ENCODE measurements at regions not wholly inside any gene's neighbourhood (a gene's known extent, or its start where the extent isn't known, plus 50 kb on each side); places are given as distances from the start of the nearest gene placed in this dataset.

- TF ChIP-seq CTCF (conservative IDR thresholded peaks at IDR 0.05; ENCODE audit: low read depth, low read length) (no peak), EZH2 (IDR thresholded peaks at IDR 0.05; ENCODE audit: borderline replicate concordance, low read depth, low read length, poor library complexity, severe bottlenecking) (no peak)
- intact Hi-C loops (cut with micrococcal nuclease; ENCODE audit: unreplicated experiment), result no loop called here
- Histone ChIP-seq H3K4me1 (ENCODE audit: insufficient read depth, low read length, poor library complexity, severe bottlenecking) (no peaks in the 10 kb centered on the region), H3K4me3 (ENCODE audit: low read depth, low read length, poor library complexity, severe bottlenecking) (no peak overlapping the region), H3K27me3 (replicated peaks; ENCODE audit: insufficient read depth, low read depth, low read length, poor library complexity) (peaks cover 11% of the 10 kb centered on the region), H3K27ac (ENCODE audit: low read depth, low read length, poor library complexity, severe bottlenecking) (no peak overlapping the region), H3K36me3 (ENCODE audit: insufficient read depth, low read length, poor library complexity, severe bottlenecking) (no peaks in the 10 kb centered on the region), H3K9me3 (ENCODE audit: low read depth, low read length, poor library complexity, severe bottlenecking) (no peaks in the 10 kb centered on the region)
- no peak for DNase-seq (ENCODE audit: low spot score)
- POLR2A ChIA-PET (ENCODE audit: low non-redundant PET), result no interaction called here
- CTCF ChIA-PET, result no interaction called here
- no TSS peak for BruUV-seq (replicated peaks)
Observed at GRCh38 chr2:172358691-172359556, 68.5 kb upstream of the ITGA6 start.

DNA sequence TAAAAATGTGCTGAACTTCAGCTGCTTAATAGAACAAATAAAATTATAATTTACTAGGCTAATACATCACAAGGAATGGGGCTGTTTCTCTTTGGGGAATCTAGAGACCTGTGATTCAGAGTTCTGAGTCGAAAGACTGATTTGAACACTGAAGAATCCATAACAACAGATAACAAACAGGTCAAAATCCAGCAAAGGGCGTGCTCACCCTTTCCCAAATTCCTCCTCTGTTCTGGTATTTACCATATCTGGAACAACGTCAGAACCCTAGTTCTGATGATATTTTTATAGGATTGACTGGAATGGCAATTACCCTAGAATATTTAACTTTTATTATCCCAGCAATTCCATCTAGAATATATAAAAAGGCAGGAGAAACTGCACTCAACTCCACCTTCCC, 66.0 kb upstream of the ITGA6 start:
- DNase-seq (ENCODE audit: low spot score), result no peak
- no peak overlapping the region for H3K27ac ChIP-seq (ENCODE audit: low read depth, low read length, poor library complexity, severe bottlenecking)
- BruUV-seq (replicated peaks), result no TSS peak
- CTCF ChIA-PET, result no interaction called here
- POLR2A ChIA-PET (ENCODE audit: low non-redundant PET), result no interaction called here
- H3K4me3 ChIP-seq (ENCODE audit: low read depth, low read length, poor library complexity, severe bottlenecking), result no peak overlapping the region
- no peak for TF ChIP-seq EZH2 (IDR thresholded peaks at IDR 0.05; ENCODE audit: borderline replicate concordance, low read depth, low read length, poor library complexity, severe bottlenecking)
- TF ChIP-seq CTCF (conservative IDR thresholded peaks at IDR 0.05; ENCODE audit: low read depth, low read length), result no peak
- peaks cover 6% of the 10 kb centered on the region for H3K27me3 ChIP-seq (replicated peaks; ENCODE audit: insufficient read depth, low read depth, low read length, poor library complexity)
- no peaks in the 10 kb centered on the region for H3K36me3 ChIP-seq (ENCODE audit: insufficient read depth, low read length, poor library complexity, severe bottlenecking)
- intact Hi-C loops (cut with micrococcal nuclease; ENCODE audit: unreplicated experiment), result no loop called here
- no peaks in the 10 kb centered on the region for H3K4me1 ChIP-seq (ENCODE audit: insufficient read depth, low read length, poor library complexity, severe bottlenecking)
- no peaks in the 10 kb centered on the region for H3K9me3 ChIP-seq (ENCODE audit: low read depth, low read length, poor library complexity, severe bottlenecking)

DNA sequence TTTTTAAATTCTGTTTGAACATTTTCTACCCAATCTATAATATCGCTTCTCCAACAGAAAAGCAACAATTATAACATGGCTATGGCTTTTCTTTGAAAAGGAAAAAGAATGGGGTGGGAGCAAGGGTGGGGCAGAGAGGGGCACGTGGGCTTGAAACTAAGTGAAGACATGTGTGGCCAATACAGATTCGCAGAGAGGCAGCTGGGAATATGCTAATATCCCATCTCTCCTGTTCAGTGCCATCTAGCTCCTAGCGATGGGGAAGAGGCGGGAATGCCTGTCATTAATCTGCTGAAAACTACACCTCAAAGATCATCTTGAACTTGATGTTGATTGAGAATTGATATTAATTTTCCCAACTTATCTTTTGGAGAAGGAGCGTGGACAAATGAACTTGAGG, 65.5 kb upstream of the ITGA6 start:
- TF ChIP-seq EZH2 (IDR thresholded peaks at IDR 0.05; ENCODE audit: borderline replicate concordance, low read depth, low read length, poor library complexity, severe bottlenecking), result no peak
- TF ChIP-seq CTCF (conservative IDR thresholded peaks at IDR 0.05; ENCODE audit: low read depth, low read length), result no peak
- CTCF ChIA-PET, result no interaction called here
- H3K27ac ChIP-seq (ENCODE audit: low read depth, low read length, poor library complexity, severe bottlenecking), result no peak overlapping the region
- DNase-seq (ENCODE audit: low spot score), result no peak
- peaks cover 6% of the 10 kb centered on the region for H3K27me3 ChIP-seq (replicated peaks; ENCODE audit: insufficient read depth, low read depth, low read length, poor library complexity)
- H3K4me1 ChIP-seq (ENCODE audit: insufficient read depth, low read length, poor library complexity, severe bottlenecking), result no peaks in the 10 kb centered on the region
- H3K9me3 ChIP-seq (ENCODE audit: low read depth, low read length, poor library complexity, severe bottlenecking), result no peaks in the 10 kb centered on the region
- intact Hi-C loops (cut with micrococcal nuclease; ENCODE audit: unreplicated experiment), result no loop called here
- no TSS peak for BruUV-seq (replicated peaks)
- POLR2A ChIA-PET (ENCODE audit: low non-redundant PET), result no interaction called here
- no peak overlapping the region for H3K4me3 ChIP-seq (ENCODE audit: low read depth, low read length, poor library complexity, severe bottlenecking)
- H3K36me3 ChIP-seq (ENCODE audit: insufficient read depth, low read length, poor library complexity, severe bottlenecking), result no peaks in the 10 kb centered on the region
